ENCODE measurements at regions not wholly inside any gene's neighbourhood (a gene's known extent, or its start where the extent isn't known, plus 50 kb on each side); places are given as distances from the start of the nearest gene placed in this dataset.

DNA sequence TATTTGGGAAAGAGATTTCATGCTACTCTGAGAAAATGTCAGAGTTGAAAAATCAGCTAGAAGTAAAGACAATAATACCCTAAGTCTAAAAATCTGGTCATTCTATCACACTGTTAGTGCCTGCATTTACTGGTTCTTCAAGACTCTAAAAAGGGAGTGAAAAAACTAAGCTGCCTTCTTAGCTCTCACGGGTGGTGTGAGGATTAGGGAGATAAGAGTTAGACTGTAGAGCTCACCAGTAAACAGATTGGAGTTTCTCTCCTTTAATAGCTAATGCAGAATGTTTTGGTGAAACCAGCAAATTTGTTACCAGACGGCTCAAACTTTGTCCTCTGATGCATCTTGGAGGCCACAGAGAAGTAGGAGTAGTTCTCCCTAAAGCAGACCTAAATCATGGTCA lies 135.0 kb upstream of the OTX2 start:
- dilution Hi-C loops (cut with MboI; ENCODE audit: extremely low pct_ligation_motif_present, low sequenced_read_pairs) (no loop called here), intact Hi-C loops (cut with micrococcal nuclease) (no loop called here)
- no peaks in the 10 kb centered on the region for H3K27me3 ChIP-seq (ENCODE audit: control insufficient read depth in 2 of 2, insufficient read depth in 2 of 2, low read length in 2 of 2)
- no peaks in the 10 kb centered on the region for H3K9me1 ChIP-seq (replicated peaks; ENCODE audit: control insufficient read depth, extremely low read depth, insufficient read depth, low read length)
- no peak overlapping the region for H3K4me2 ChIP-seq (ENCODE audit: insufficient read depth, low read length)
- ChIA-PET POLR2A (no interaction called here), CTCF (no interaction called here)
- H3K4me1 ChIP-seq (ENCODE audit: control insufficient read depth, extremely low read depth, insufficient read depth, low read length): no peaks in the 10 kb centered on the region
- BruUV-seq (replicated peaks): no TSS peak
- no peaks in the 10 kb centered on the region for H3K36me3 ChIP-seq (ENCODE audit: control insufficient read depth in 2 of 2, extremely low read depth in 1 of 2, insufficient read depth in 2 of 2, low read length in 2 of 2)
- no peak overlapping the region for H3K9ac ChIP-seq (replicated peaks; ENCODE audit: extremely low read depth, insufficient read depth, low read length)
- no peak overlapping the region for H3K27ac ChIP-seq (ENCODE audit: insufficient read depth, low read depth, low read length)
- H3K79me2 ChIP-seq (ENCODE audit: control insufficient read depth, insufficient read depth, low read length): no peaks in the 10 kb centered on the region
- no peaks in the 10 kb centered on the region for H4K20me1 ChIP-seq (replicated peaks; ENCODE audit: control insufficient read depth, extremely low read depth, insufficient read depth, low read length)
- TF ChIP-seq POLR2A (IDR thresholded peaks at IDR 0.05; ENCODE audit: low read depth, low read length) (no peak), POLR2AphosphoS5 (IDR thresholded peaks at IDR 0.05; ENCODE audit: insufficient read depth, low read depth, low read length) (no peak), EZH2 (IDR thresholded peaks at IDR 0.05; ENCODE audit: borderline replicate concordance, low read depth, low read length, severe bottlenecking) (no peak), JUN (IDR thresholded peaks at IDR 0.05; ENCODE audit: borderline replicate concordance, insufficient read depth, insufficient read length, low read depth) (no peak), GATA2 (IDR thresholded peaks at IDR 0.05; ENCODE audit: insufficient read depth, insufficient read length, low read depth, low read length) (no peak), FOS (IDR thresholded peaks at IDR 0.05; ENCODE audit: borderline replicate concordance, insufficient read depth, low read length) (no peak), MYC (IDR thresholded peaks at IDR 0.05; ENCODE audit: low read depth, low read length) (no peak)
- TF ChIP-seq, protein P1, sequence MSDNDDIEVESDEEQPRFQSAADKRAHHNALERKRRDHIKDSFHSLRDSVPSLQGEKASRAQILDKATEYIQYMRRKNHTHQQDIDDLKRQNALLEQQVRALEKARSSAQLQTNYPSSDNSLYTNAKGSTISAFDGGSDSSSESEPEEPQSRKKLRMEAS (IDR thresholded peaks at IDR 0.05; ENCODE audit: insufficient read depth, insufficient read length): no peak
- TF ChIP-seq, protein P2, sequence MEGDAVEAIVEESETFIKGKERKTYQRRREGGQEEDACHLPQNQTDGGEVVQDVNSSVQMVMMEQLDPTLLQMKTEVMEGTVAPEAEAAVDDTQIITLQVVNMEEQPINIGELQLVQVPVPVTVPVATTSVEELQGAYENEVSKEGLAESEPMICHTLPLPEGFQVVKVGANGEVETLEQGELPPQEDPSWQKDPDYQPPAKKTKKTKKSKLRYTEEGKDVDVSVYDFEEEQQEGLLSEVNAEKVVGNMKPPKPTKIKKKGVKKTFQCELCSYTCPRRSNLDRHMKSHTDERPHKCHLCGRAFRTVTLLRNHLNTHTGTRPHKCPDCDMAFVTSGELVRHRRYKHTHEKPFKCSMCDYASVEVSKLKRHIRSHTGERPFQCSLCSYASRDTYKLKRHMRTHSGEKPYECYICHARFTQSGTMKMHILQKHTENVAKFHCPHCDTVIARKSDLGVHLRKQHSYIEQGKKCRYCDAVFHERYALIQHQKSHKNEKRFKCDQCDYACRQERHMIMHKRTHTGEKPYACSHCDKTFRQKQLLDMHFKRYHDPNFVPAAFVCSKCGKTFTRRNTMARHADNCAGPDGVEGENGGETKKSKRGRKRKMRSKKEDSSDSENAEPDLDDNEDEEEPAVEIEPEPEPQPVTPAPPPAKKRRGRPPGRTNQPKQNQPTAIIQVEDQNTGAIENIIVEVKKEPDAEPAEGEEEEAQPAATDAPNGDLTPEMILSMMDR (IDR thresholded peaks at IDR 0.05; ENCODE audit: extremely low read depth in 1 of 2, insufficient read depth in 1 of 2, low read depth in 1 of 2, low read length in 2 of 2): no peak
- no peaks in the 10 kb centered on the region for H3K9me3 ChIP-seq (replicated peaks; ENCODE audit: control insufficient read depth, insufficient read depth, low read length)
- FAIRE-seq (no peak), DNase-seq (ENCODE audit: low read depth, low spot score) (no peak)
- no peak overlapping the region for H2AFZ ChIP-seq (ENCODE audit: low read depth, low read length)
- no peak overlapping the region for H3K4me3 ChIP-seq (replicated peaks in 1 of 3; ENCODE audit: insufficient read depth in 1 of 3, low read depth in 1 of 3, low read length in 3 of 3)
